OCI-LY3 (cell line): ENCODE measurements at regions not wholly inside any gene's neighbourhood (a gene's known extent, or its start where the extent isn't known, plus 50 kb on each side); places are given as distances from the start of the nearest gene placed in this dataset.

Experiments used
- H2AFZ ChIP-seq: fragments of 200-600, 300-600 bp; shearing (Covaris generic); 2 replicates; pipeline ENCODE4 v1.6.0; 2014; ENCODE audit warnings: antibody characterized with exemption, low read depth, low read length
- H3K27ac ChIP-seq: fragments of 200-600, 300-600 bp; sonication (generic); 2 replicates; pipeline ENCODE4 v1.5.1; 2014; ENCODE audit warnings: mild to moderate bottlenecking, low read length, moderate library complexity, mixed read lengths
- H3K27me3 ChIP-seq: fragments of 200-600, 300-600 bp; sonication (generic); 2 replicates; pipeline ENCODE4 v1.6.1; 2014; ENCODE audit warnings: low read depth, low read length, mixed read lengths
- H3K36me3 ChIP-seq: fragments of 200-600, 300-600 bp; sonication (generic); replicated peaks from 2 replicates; pipeline ENCODE3; 2014; ENCODE audit warnings: low read depth, low read length, mixed read lengths
- H3K4me1 ChIP-seq: fragments of 300-600, 200-600 bp; sonication (generic); 2 replicates; pipeline ENCODE4 v1.6.1; 2014; ENCODE audit warnings: low read length, mixed read lengths
- H3K4me2 ChIP-seq: fragments of 200-600, 300-600 bp; sonication (generic); 2 replicates; pipeline ENCODE4 v1.6.1; 2014; ENCODE audit warnings: low read length, mixed read lengths
- H3K4me3 ChIP-seq: fragments of 300-600, 200-600 bp; sonication (generic); 2 replicates; pipeline ENCODE4 v1.5.1; 2014; ENCODE audit warnings: antibody characterized with exemption, mild to moderate bottlenecking, low read length, moderate library complexity
- H3K79me2 ChIP-seq: fragments of 300-600, 200-600 bp; shearing (Covaris generic); 2 replicates; pipeline ENCODE4 v1.6.1; 2014; ENCODE audit warnings: mild to moderate bottlenecking, low read length, mixed read lengths
- H3K9ac ChIP-seq: fragments of 300-600, 200-600 bp; shearing (Covaris generic); 2 replicates; pipeline ENCODE4 v1.6.0; 2014; ENCODE audit warnings: mild to moderate bottlenecking, low read length, moderate library complexity
- H3K9me3 ChIP-seq: fragments of 200-600, 300-600 bp; shearing (Covaris generic); 2 replicates; pipeline ENCODE4 v1.6.1; 2014; ENCODE audit warnings: low read length, mixed read lengths; ENCODE audit not compliant: insufficient read depth
- H4K20me1 ChIP-seq: fragments of 200-600, 300-600 bp; sonication (generic); 2 replicates; pipeline ENCODE4 v1.6.1; 2016; ENCODE audit warnings: low read length, mixed read lengths; ENCODE audit not compliant: insufficient read depth
- EZH2phosphoT487 ChIP-seq: fragments of 200-600 bp; shearing (Covaris generic); IDR thresholded peaks from 2 replicates; pipeline ENCODE4 v1.6.1; 2018; ENCODE audit warnings: antibody characterized with exemption, mixed run types, low read depth
- TF ChIP-seq, protein P1 (sequence below): fragments of 200-600, 300-600 bp; sonication (generic); IDR thresholded peaks from 2 replicates; pipeline ENCODE4 v1.5.1; 2014; ENCODE audit warnings: antibody characterized with exemption, low read length, low read depth

GRCh38 chr17:72481572-72481971 is 360.8 kb downstream of the SOX9 start:
- H3K4me3 ChIP-seq = no peak overlapping the region
- no peaks in the 10 kb centered on the region for H3K79me2 ChIP-seq
- H3K9me3 ChIP-seq = no peaks in the 10 kb centered on the region
- no peaks in the 10 kb centered on the region for H4K20me1 ChIP-seq
- TF ChIP-seq, protein P1, sequence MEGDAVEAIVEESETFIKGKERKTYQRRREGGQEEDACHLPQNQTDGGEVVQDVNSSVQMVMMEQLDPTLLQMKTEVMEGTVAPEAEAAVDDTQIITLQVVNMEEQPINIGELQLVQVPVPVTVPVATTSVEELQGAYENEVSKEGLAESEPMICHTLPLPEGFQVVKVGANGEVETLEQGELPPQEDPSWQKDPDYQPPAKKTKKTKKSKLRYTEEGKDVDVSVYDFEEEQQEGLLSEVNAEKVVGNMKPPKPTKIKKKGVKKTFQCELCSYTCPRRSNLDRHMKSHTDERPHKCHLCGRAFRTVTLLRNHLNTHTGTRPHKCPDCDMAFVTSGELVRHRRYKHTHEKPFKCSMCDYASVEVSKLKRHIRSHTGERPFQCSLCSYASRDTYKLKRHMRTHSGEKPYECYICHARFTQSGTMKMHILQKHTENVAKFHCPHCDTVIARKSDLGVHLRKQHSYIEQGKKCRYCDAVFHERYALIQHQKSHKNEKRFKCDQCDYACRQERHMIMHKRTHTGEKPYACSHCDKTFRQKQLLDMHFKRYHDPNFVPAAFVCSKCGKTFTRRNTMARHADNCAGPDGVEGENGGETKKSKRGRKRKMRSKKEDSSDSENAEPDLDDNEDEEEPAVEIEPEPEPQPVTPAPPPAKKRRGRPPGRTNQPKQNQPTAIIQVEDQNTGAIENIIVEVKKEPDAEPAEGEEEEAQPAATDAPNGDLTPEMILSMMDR = no peak
- H3K27ac ChIP-seq = no peak overlapping the region
- H2AFZ ChIP-seq = no peak overlapping the region
- no peak overlapping the region for H3K9ac ChIP-seq
- H3K4me1 ChIP-seq = peaks cover 4% of the 10 kb centered on the region; the same call in 1 of the 2 replicates
- no peak overlapping the region for H3K4me2 ChIP-seq
- peaks cover 18% of the 10 kb centered on the region; the same call in 1 of the 2 replicates for H3K27me3 ChIP-seq
- H3K36me3 ChIP-seq = no peaks in the 10 kb centered on the region

DNA sequence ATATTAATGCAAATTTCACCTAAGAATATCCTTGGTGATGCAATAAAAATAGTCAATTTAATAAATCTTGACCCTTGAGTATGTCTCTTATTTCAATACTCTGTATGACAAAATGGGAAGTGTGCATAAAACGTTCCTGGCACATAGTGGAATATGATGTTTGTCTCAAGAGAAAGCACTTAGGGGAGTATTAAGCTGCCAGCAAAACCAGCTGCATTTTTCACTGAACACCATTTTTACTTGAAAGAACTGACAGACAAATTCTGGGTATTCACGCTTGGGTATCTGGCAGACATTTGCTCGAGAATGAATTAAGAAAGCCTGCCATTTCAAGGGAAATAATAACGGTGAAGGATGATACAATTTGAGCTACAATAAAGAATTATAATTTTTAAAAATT is 364.8 kb downstream of the SOX9 start:
- Histone ChIP-seq H3K36me3 (no peaks in the 10 kb centered on the region), H3K27me3 (peaks cover 7% of the 10 kb centered on the region; the same call in 1 of the 2 replicates), H3K27ac (no peak overlapping the region), H4K20me1 (no peaks in the 10 kb centered on the region), H3K4me1 (no peaks in the 10 kb centered on the region), H2AFZ (no peak overlapping the region), H3K9ac (no peak overlapping the region), H3K4me3 (no peak overlapping the region), H3K4me2 (no peak overlapping the region), H3K79me2 (no peaks in the 10 kb centered on the region), H3K9me3 (peaks cover 2% of the 10 kb centered on the region; the same call in 1 of the 2 replicates)
- TF ChIP-seq, protein P1 = no peak
- TF ChIP-seq EZH2phosphoT487 = no peak

GRCh38 chr17:72486806-72487205 is 366.0 kb downstream of the SOX9 start:
- Histone ChIP-seq H3K4me1 (no peaks in the 10 kb centered on the region), H3K4me2 (no peak overlapping the region), H3K9ac (no peak overlapping the region), H3K4me3 (no peak overlapping the region), H3K9me3 (peaks cover 4% of the 10 kb centered on the region; the same call in 1 of the 2 replicates), H3K79me2 (no peaks in the 10 kb centered on the region), H3K36me3 (no peaks in the 10 kb centered on the region), H4K20me1 (no peaks in the 10 kb centered on the region), H3K27ac (no peak overlapping the region), H3K27me3 (peaks cover 9% of the 10 kb centered on the region; the same call in 1 of the 2 replicates), H2AFZ (no peak overlapping the region)
- no peak for TF ChIP-seq EZH2phosphoT487
- TF ChIP-seq, protein P1 = no peak

DNA sequence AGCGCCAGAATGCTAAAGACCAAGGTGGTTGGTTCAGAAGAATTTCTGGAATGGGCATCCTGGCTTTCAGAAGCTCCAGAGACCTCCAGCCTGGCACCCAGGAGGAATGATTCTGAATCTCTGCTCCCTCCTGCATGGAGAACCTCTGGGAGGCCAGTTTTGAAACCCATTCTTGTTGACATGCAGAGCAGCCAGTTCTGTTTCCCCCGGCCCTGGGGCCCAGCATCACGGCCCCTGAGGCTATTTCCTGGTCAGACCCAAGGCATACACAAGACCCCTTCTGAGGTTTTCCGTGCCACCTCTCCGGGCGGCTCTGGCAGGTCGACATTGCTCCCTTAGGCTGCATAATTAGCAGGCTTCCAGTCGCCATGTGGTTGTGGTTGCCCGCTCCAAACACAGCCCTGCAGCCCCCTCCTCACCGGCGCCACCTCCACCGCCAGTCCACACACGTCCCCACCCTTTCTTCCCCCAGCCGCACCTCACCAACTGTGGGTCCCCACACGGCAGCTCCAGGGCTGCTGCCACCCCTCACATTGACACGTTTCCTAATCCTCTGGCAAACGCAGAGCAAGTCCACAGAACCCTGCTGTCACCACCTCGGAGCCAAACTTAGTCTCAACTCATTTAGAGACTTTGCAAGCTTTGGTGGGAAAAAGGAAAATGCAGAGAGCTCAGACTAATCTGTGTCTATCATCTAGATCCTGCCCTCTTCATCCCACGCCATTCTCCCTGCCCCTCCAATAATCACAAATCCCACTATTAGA is 367.1 kb downstream of the SOX9 start:
- Histone ChIP-seq H3K4me2 (no peak overlapping the region), H2AFZ (no peak overlapping the region), H3K9me3 (peaks cover 4% of the 10 kb centered on the region; the same call in 1 of the 2 replicates), H3K4me3 (no peak overlapping the region), H3K36me3 (no peaks in the 10 kb centered on the region), H3K4me1 (no peaks in the 10 kb centered on the region), H3K79me2 (no peaks in the 10 kb centered on the region), H4K20me1 (no peaks in the 10 kb centered on the region), H3K9ac (no peak overlapping the region), H3K27me3 (0 out of 2 replicates have a peak, but pooled peaks cover 7% of the 10 kb centered on the region), H3K27ac (no peak overlapping the region)
- TF ChIP-seq, protein P1 = no peak
- TF ChIP-seq EZH2phosphoT487 = no peak
